ENCODE measurements at regions not wholly inside any gene's neighbourhood (a gene's known extent, or its start where the extent isn't known, plus 50 kb on each side); places are given as distances from the start of the nearest gene placed in this dataset.

DNA sequence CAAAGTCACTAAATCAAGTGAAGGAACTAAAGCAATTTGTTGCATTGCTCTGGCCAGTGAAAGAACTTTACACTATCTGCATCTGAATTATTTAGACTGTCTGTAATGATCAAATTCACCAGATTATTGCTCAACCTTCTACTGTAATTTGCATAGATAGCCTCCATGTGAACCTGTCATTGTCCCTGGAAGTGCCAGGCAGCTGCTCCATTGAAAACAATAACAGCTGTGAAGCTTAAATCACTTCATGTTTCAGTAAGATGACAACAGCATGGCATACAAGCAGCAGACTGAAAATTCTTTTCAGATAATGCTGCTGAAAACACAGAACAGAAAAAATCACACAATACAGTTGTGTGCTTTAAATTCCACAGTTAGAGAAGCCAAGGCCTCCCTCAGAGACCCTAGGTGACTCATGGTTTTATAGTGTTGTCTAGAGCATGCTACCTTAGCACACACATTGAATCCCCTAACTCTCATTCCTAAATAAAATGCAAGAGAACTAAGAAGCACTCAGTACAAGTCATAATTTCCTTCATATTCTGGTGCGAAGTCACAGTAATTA, 248.9 kb downstream of the TPBG start:
- TF ChIP-seq, protein P1, sequence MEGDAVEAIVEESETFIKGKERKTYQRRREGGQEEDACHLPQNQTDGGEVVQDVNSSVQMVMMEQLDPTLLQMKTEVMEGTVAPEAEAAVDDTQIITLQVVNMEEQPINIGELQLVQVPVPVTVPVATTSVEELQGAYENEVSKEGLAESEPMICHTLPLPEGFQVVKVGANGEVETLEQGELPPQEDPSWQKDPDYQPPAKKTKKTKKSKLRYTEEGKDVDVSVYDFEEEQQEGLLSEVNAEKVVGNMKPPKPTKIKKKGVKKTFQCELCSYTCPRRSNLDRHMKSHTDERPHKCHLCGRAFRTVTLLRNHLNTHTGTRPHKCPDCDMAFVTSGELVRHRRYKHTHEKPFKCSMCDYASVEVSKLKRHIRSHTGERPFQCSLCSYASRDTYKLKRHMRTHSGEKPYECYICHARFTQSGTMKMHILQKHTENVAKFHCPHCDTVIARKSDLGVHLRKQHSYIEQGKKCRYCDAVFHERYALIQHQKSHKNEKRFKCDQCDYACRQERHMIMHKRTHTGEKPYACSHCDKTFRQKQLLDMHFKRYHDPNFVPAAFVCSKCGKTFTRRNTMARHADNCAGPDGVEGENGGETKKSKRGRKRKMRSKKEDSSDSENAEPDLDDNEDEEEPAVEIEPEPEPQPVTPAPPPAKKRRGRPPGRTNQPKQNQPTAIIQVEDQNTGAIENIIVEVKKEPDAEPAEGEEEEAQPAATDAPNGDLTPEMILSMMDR (IDR thresholded peaks at IDR 0.05) = no peak
- TF ChIP-seq POLR2A (IDR thresholded peaks at IDR 0.05; ENCODE audit: low read depth) = no peak

All from esophagus muscularis mucosa (tissue), 3 donors.